ENCODE measurements at regions not wholly inside any gene's neighbourhood (a gene's known extent, or its start where the extent isn't known, plus 50 kb on each side); places are given as distances from the start of the nearest gene placed in this dataset.

GRCh38 chr1:57826535-57826934 lies 402.7 kb upstream of the DAB1 start (continued):
- no peak for TF ChIP-seq OSR1 (CRISPR knock-in tag; IDR thresholded peaks at IDR 0.05)
- no peak for TF ChIP-seq ZNF70 (CRISPR knock-in tag; IDR thresholded peaks at IDR 0.05)

DNA sequence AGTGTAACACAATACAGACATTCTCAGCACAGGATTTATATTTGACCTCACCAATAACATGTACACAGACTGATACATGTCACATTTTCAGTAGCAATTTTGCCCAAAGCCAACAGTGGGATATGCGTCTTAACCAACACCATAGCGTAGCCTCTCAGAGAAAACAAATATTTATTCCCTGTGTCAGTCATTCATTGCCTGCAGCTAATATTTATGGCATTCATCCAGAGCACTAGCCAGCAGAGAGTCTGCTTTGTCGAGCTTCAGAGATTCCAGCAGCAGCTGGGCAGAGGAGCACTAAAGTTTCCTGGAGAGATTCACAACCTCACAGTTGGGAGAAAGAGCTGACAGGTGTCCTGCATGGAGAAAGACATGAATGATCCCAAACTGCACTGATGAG lies 400.7 kb upstream of the DAB1 start:
- TF ChIP-seq BACH2 (CRISPR knock-in tag; IDR thresholded peaks at IDR 0.05; ENCODE audit: borderline replicate concordance) (no peak), PPARA (CRISPR knock-in tag; IDR thresholded peaks at IDR 0.05; ENCODE audit: borderline replicate concordance) (no peak), CREB5 (CRISPR knock-in tag; IDR thresholded peaks at IDR 0.05; ENCODE audit: low read depth) (no peak), ZFP30 (CRISPR knock-in tag; IDR thresholded peaks at IDR 0.05) (no peak), ZNF565 (CRISPR knock-in tag; conservative IDR thresholded peaks at IDR 0.05; ENCODE audit: low read depth) (no peak)
- TF ChIP-seq, protein P1, sequence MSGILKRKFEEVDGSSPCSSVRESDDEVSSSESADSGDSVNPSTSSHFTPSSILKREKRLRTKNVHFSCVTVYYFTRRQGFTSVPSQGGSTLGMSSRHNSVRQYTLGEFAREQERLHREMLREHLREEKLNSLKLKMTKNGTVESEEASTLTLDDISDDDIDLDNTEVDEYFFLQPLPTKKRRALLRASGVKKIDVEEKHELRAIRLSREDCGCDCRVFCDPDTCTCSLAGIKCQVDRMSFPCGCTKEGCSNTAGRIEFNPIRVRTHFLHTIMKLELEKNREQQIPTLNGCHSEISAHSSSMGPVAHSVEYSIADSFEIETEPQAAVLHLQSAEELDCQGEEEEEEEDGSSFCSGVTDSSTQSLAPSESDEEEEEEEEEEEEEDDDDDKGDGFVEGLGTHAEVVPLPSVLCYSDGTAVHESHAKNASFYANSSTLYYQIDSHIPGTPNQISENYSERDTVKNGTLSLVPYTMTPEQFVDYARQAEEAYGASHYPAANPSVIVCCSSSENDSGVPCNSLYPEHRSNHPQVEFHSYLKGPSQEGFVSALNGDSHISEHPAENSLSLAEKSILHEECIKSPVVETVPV (CRISPR knock-in tag; IDR thresholded peaks at IDR 0.05), result no peak
- peak; percentile 59; the same call in 2 of the 3 replicates for ATAC-seq

DNA sequence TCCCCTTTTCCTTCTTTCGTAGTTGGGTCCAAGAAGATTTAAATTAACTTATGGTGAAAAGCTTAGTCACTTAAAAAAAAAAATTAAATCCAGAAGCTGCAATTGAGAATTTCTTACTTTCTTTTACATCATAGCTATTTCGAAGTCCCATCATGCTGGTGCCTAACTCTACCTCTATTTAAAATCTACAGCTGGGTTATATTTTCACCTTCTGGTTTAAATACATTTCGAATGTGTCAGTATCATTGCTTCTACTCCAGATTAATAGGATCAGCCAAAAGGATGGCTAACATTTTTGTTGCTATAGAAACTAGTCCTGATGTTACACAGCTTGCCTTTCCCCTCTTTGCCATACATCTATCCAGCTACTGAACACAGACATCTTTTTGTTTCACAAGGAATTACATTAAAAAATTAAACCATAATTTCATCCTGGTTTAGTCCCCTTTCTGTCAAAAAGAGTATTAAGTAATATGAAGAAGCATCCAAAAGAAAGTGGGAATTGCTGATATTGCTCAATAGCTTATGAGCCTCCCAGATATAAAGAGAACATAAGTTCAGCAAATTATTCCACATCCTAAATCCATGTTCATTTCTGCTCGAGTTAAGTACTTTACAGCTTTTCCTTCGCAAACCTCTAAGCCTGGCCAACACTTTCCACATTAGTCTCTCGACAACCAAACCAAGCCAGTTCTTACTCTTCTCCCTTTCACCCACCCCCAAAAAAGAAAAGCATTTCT lies 396.7 kb upstream of the DAB1 start:
- ATAC-seq, result peak; percentile 72; the same call in 2 of the 3 replicates

DNA sequence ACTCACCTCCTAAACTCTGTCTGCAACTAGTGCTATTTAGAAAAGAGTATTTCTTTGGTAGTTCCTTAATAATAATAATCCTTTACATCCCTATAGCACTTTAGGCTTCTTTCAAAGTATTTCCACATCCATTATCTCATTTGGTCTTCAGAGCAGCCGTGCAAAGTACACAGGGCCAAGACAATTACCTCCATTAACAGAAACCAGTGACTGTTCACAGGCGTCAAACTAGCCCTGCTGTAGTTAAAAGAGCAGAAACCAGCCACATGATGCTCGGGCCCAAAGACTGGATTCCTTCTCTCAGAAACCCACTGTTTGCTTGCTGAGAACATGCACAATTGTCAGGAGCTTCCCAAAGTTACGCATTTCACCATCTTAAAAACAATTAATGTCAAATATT lies 396.0 kb upstream of the DAB1 start:
- no peak; the same call in 2 of the 3 replicates for ATAC-seq
- TF ChIP-seq ZNF70 (CRISPR knock-in tag; IDR thresholded peaks at IDR 0.05) (no peak), ZC3H10 (CRISPR knock-in tag; IDR thresholded peaks at IDR 0.05) (no peak), PATZ1 (CRISPR knock-in tag; IDR thresholded peaks at IDR 0.05; ENCODE audit: borderline replicate concordance) (no peak), ZNF8 (CRISPR knock-in tag; IDR thresholded peaks at IDR 0.05) (no peak), ARNTL (CRISPR knock-in tag; IDR thresholded peaks at IDR 0.05; ENCODE audit: borderline replicate concordance, low read depth) (no peak), CREB5 (CRISPR knock-in tag; IDR thresholded peaks at IDR 0.05; ENCODE audit: low read depth) (no peak), RARB (CRISPR knock-in tag; IDR thresholded peaks at IDR 0.05) (no peak), ZFP3 (CRISPR knock-in tag; IDR thresholded peaks at IDR 0.05) (no peak)

More for the DNA sequence above, 396.7 kb upstream of the DAB1 start:
- TF ChIP-seq, protein P2, sequence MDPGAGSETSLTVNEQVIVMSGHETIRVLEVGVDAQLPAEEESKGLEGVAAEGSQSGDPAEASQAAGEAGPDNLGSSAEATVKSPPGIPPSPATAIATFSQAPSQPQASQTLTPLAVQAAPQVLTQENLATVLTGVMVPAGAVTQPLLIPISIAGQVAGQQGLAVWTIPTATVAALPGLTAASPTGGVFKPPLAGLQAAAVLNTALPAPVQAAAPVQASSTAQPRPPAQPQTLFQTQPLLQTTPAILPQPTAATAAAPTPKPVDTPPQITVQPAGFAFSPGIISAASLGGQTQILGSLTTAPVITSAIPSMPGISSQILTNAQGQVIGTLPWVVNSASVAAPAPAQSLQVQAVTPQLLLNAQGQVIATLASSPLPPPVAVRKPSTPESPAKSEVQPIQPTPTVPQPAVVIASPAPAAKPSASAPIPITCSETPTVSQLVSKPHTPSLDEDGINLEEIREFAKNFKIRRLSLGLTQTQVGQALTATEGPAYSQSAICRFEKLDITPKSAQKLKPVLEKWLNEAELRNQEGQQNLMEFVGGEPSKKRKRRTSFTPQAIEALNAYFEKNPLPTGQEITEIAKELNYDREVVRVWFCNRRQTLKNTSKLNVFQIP (CRISPR knock-in tag; IDR thresholded peaks at IDR 0.05; ENCODE audit: borderline replicate concordance, low read depth), result no peak
- TF ChIP-seq TCF4 (CRISPR knock-in tag; IDR thresholded peaks at IDR 0.05; ENCODE audit: borderline replicate concordance), result no peak
- TF ChIP-seq ZNF8 (CRISPR knock-in tag; IDR thresholded peaks at IDR 0.05), result no peak

DNA sequence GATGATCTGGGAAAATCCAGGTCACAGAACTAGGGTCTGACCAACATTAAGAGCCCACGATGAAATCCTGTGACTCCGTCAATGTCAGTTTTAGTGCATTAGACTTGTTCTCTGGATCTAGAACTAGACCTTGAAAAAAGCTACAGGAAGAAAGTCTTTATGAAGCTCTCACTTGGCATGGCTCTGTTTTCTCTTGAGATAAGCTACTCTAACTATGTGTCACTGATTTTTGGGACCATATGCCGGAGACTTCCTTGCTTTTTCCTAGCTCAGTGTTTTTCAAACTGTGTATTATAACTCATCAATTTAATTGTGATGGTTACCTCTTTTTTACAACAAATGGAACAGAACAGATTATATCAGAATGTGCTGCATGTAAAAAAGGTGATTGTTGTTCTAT lies 379.7 kb upstream of the DAB1 start:
- TF ChIP-seq ARNTL (CRISPR knock-in tag; IDR thresholded peaks at IDR 0.05; ENCODE audit: borderline replicate concordance, low read depth) (no peak), ZNF565 (CRISPR knock-in tag; conservative IDR thresholded peaks at IDR 0.05; ENCODE audit: low read depth) (no peak), GLIS3 (CRISPR knock-in tag; IDR thresholded peaks at IDR 0.05) (no peak)
- no peak for ATAC-seq
